Prostate gland (tissue), 2 donors: ENCODE measurements at regions not wholly inside any gene's neighbourhood (a gene's known extent, or its start where the extent isn't known, plus 50 kb on each side); places are given as distances from the start of the nearest gene placed in this dataset.

Experiments used
- DNase-seq: peaks from one replicate; pipeline ENCODE4 v3.0.0-alpha.2; 2019; ENCODE audit warnings: low spot score
- H3K27ac ChIP-seq, 2 donors: fragments of 200-600 bp; sonication (generic); 2 replicates each; pipeline ENCODE4 v1.5.1; 2017 to 2019
- H3K27me3 ChIP-seq: fragments of 200-600 bp; sonication (generic); replicated peaks from 2 replicates; pipeline ENCODE4 v1.5.1; 2019; ENCODE audit not compliant: insufficient read depth
- H3K36me3 ChIP-seq, 2 donors: fragments of 200-600 bp; sonication (generic); 1 replicate in 1 of 2; 2 replicates in 1 of 2; pipeline versions ENCODE4 v1.5.1 to v1.8.1; 2017 to 2019
- H3K4me1 ChIP-seq: fragments of 200-600 bp; sonication (generic); replicated peaks from 2 replicates; pipeline ENCODE4 v1.5.1; 2019
- H3K4me3 ChIP-seq, 2 donors: fragments of 200-600 bp; sonication (generic); 2 replicates each; pipeline ENCODE4 v1.5.1; 2017 to 2019
- H3K9me3 ChIP-seq: fragments of 200-600 bp; sonication (generic); 2 replicates; pipeline ENCODE4 v1.5.1; 2017
- CTCF ChIP-seq, 4 experiments: fragments of 200-600 bp in 2 of 4; fragments of 450-650 bp in 2 of 4; sonication (generic) in 2 of 4; IDR thresholded peaks; 1 replicate in 3 of 4; 2 replicates in 1 of 4; pipeline ENCODE4 v1.5.1; 2016 to 2019; ENCODE audit warnings: antibody characterized with exemption in 4 of 4, mild to moderate bottlenecking in 2 of 4, moderate library complexity in 2 of 4
- POLR2A ChIP-seq: fragments of 450-650 bp; IDR thresholded peaks from one replicate; pipeline ENCODE4 v1.6.1; 2016; ENCODE audit warnings: antibody characterized with exemption, mild to moderate bottlenecking
- POLR2AphosphoS5 ChIP-seq: sonication (generic); formaldehyde crosslinking; IDR thresholded peaks from one replicate; pipeline ENCODE4 v1.6.1; 2017; ENCODE audit warnings: antibody characterized with exemption
- WGBS: methylation state at CpG from one replicate; pipeline ENCODE4 v1.1.5; 2018; 5-methylcytosine and 5-hydroxymethylcytosine counted together
- intact Hi-C: fragments of 100-400 bp; cut with DNase I; formaldehyde crosslinking; loops from one replicate; pipeline ENCODE4 v1.14.2; 2022

GRCh38 chr10:93143281-93143680 lies 69.6 kb downstream of the CYP26A1 start:
- Histone ChIP-seq H3K27me3 (no peaks in the 10 kb centered on the region), H3K36me3 (no peaks in the 10 kb centered on the region), H3K4me1 (no peaks in the 10 kb centered on the region), H3K9me3 (no peaks in the 10 kb centered on the region), H3K4me3 (no peak overlapping the region), H3K27ac (no peak overlapping the region)
- intact Hi-C loops = no loop called here
- TF ChIP-seq CTCF (IDR thresholded peaks at IDR 0.05) = no peak
- TF ChIP-seq POLR2AphosphoS5 = no peak
- TF ChIP-seq POLR2A = no peak
- WGBS = 91% methylated on average over 1 of the region's 1 CpG
- no peak for DNase-seq

GRCh38 chr10:93146336-93146735 lies 72.6 kb downstream of the CYP26A1 start:
- Histone ChIP-seq H3K36me3 (no peaks in the 10 kb centered on the region), H3K27ac (no peak overlapping the region), H3K27me3 (no peaks in the 10 kb centered on the region), H3K4me3 (no peak overlapping the region), H3K9me3 (no peaks in the 10 kb centered on the region), H3K4me1 (no peaks in the 10 kb centered on the region)
- TF ChIP-seq POLR2AphosphoS5 (no peak), CTCF (IDR thresholded peaks at IDR 0.05) (no peak), POLR2A (no peak)
- no peak for DNase-seq
- WGBS = 94% methylated on average over 3 of the region's 3 CpGs
- intact Hi-C loops = no loop called here

GRCh38 chr10:93147281-93147680 lies 73.6 kb downstream of the CYP26A1 start:
- no peaks in the 10 kb centered on the region for H3K4me1 ChIP-seq
- no peak for DNase-seq
- no peak overlapping the region for H3K4me3 ChIP-seq
- WGBS = 30% methylated on average over 2 of the region's 2 CpGs
- no peaks in the 10 kb centered on the region for H3K36me3 ChIP-seq
- intact Hi-C loops = no loop called here
- no peak overlapping the region for H3K27ac ChIP-seq
- TF ChIP-seq POLR2AphosphoS5 = no peak
- TF ChIP-seq CTCF (IDR thresholded peaks at IDR 0.05) = no peak
- no peak for TF ChIP-seq POLR2A
- no peaks in the 10 kb centered on the region for H3K9me3 ChIP-seq
- H3K27me3 ChIP-seq = no peaks in the 10 kb centered on the region

GRCh38 chr10:93148476-93148875 lies 74.8 kb downstream of the CYP26A1 start:
- Histone ChIP-seq H3K4me3 (no peak overlapping the region), H3K27me3 (no peaks in the 10 kb centered on the region), H3K27ac (no peak overlapping the region), H3K36me3 (no peaks in the 10 kb centered on the region), H3K4me1 (no peaks in the 10 kb centered on the region), H3K9me3 (no peaks in the 10 kb centered on the region)
- TF ChIP-seq POLR2A (no peak), CTCF (IDR thresholded peaks at IDR 0.05) (no peak), POLR2AphosphoS5 (no peak)
- DNase-seq = no peak
- WGBS = 92% methylated on average over 3 of the region's 3 CpGs
- intact Hi-C loops = no loop called here

GRCh38 chr10:93149761-93150160 lies 76.1 kb downstream of the CYP26A1 start:
- Histone ChIP-seq H3K36me3 (no peaks in the 10 kb centered on the region), H3K27me3 (no peaks in the 10 kb centered on the region), H3K9me3 (no peaks in the 10 kb centered on the region), H3K4me1 (no peaks in the 10 kb centered on the region), H3K27ac (no peak overlapping the region), H3K4me3 (no peak overlapping the region)
- WGBS = 91% methylated on average over 4 of the region's 4 CpGs
- intact Hi-C loops = no loop called here
- TF ChIP-seq CTCF (IDR thresholded peaks at IDR 0.05) = no peak
- no peak for TF ChIP-seq POLR2A
- TF ChIP-seq POLR2AphosphoS5 = no peak
- no peak for DNase-seq
